ENCODE measurements at regions not wholly inside any gene's neighbourhood (a gene's known extent, or its start where the extent isn't known, plus 50 kb on each side); places are given as distances from the start of the nearest gene placed in this dataset.
"Not testable (repeated sequence)": the region's sequence is repeated elsewhere in the genome, so short reads cannot be mapped to it uniquely, and the experiment has no call there.

GRCh38 chr10:108582387-108582786, 1340.9 kb downstream of the XPNPEP1 start:
- in situ Hi-C loops (cut with HindIII; ENCODE audit: low sequenced_read_pairs), result no loop called here

- in situ Hi-C loops (cut with HindIII; ENCODE audit: low sequenced_read_pairs), result no loop called here
Measured at GRCh38 chr10:108578258-108578657, 1345.1 kb downstream of the XPNPEP1 start.

- in situ Hi-C loops (cut with HindIII; ENCODE audit: low sequenced_read_pairs), result no loop called here
Measured at GRCh38 chr10:108574233-108574632, 1349.1 kb downstream of the XPNPEP1 start.

- in situ Hi-C loops (cut with HindIII; ENCODE audit: low sequenced_read_pairs), result no loop called here
Measured at GRCh38 chr10:108568824-108569223, 1354.5 kb downstream of the XPNPEP1 start.

- in situ Hi-C loops (cut with HindIII; ENCODE audit: low sequenced_read_pairs), result no loop called here
Measured at GRCh38 chr10:108567899-108568752, 1355.2 kb downstream of the XPNPEP1 start.

GRCh38 chr10:108566316-108567107, 1356.8 kb downstream of the XPNPEP1 start:
- in situ Hi-C loops (cut with HindIII; ENCODE audit: low sequenced_read_pairs), result no loop called here

GRCh38 chr10:108562105-108562504, 1361.2 kb downstream of the XPNPEP1 start:
- in situ Hi-C loops (cut with HindIII; ENCODE audit: low sequenced_read_pairs), result no loop called here

GRCh38 chr10:108561649-108562048, 1361.7 kb downstream of the XPNPEP1 start:
- in situ Hi-C loops (cut with HindIII; ENCODE audit: low sequenced_read_pairs), result no loop called here

- in situ Hi-C loops (cut with HindIII; ENCODE audit: low sequenced_read_pairs), result no loop called here
Measured at GRCh38 chr10:108560488-108560887, 1362.8 kb downstream of the XPNPEP1 start.

GRCh38 chr10:108556186-108556585, 1367.1 kb downstream of the XPNPEP1 start:
- in situ Hi-C loops (cut with HindIII; ENCODE audit: low sequenced_read_pairs), result no loop called here

- in situ Hi-C loops (cut with HindIII; ENCODE audit: low sequenced_read_pairs), result no loop called here
Measured at GRCh38 chr10:108545921-108546320, 1377.4 kb downstream of the XPNPEP1 start.

GRCh38 chr10:108544500-108545120, 1378.7 kb downstream of the XPNPEP1 start:
- in situ Hi-C loops (cut with HindIII; ENCODE audit: low sequenced_read_pairs), result no loop called here

GRCh38 chr10:108533551-108533950, 1369.0 kb upstream of the SORCS1 start:
- in situ Hi-C loops (cut with HindIII; ENCODE audit: low sequenced_read_pairs), result not testable (repeated sequence)

- in situ Hi-C loops (cut with HindIII; ENCODE audit: low sequenced_read_pairs), result no loop called here
Measured at GRCh38 chr10:108523016-108523800, 1358.7 kb upstream of the SORCS1 start.

GRCh38 chr10:108521827-108522492, 1357.5 kb upstream of the SORCS1 start:
- in situ Hi-C loops (cut with HindIII; ENCODE audit: low sequenced_read_pairs), result no loop called here

GRCh38 chr10:108515821-108516220, 1351.3 kb upstream of the SORCS1 start:
- in situ Hi-C loops (cut with HindIII; ENCODE audit: low sequenced_read_pairs), result no loop called here

- in situ Hi-C loops (cut with HindIII; ENCODE audit: low sequenced_read_pairs), result no loop called here
Measured at GRCh38 chr10:108500396-108500795, 1335.9 kb upstream of the SORCS1 start.

GRCh38 chr10:108496106-108496505, 1331.6 kb upstream of the SORCS1 start:
- in situ Hi-C loops (cut with HindIII; ENCODE audit: low sequenced_read_pairs), result no loop called here

GRCh38 chr10:108490944-108491343, 1326.4 kb upstream of the SORCS1 start:
- in situ Hi-C loops (cut with HindIII; ENCODE audit: low sequenced_read_pairs), result no loop called here

- in situ Hi-C loops (cut with HindIII; ENCODE audit: low sequenced_read_pairs), result no loop called here
Measured at GRCh38 chr10:108471420-108471819, 1306.9 kb upstream of the SORCS1 start.

Measured in DLD1 (cell line).